M059J (cell line): ENCODE measurements at regions not wholly inside any gene's neighbourhood (a gene's known extent, or its start where the extent isn't known, plus 50 kb on each side); places are given as distances from the start of the nearest gene placed in this dataset.

Experiments used
- DNase-seq: peaks from one replicate; pipeline ENCODE4 v3.0.0-alpha.2; 2012; ENCODE audit warnings: low read depth

DNA sequence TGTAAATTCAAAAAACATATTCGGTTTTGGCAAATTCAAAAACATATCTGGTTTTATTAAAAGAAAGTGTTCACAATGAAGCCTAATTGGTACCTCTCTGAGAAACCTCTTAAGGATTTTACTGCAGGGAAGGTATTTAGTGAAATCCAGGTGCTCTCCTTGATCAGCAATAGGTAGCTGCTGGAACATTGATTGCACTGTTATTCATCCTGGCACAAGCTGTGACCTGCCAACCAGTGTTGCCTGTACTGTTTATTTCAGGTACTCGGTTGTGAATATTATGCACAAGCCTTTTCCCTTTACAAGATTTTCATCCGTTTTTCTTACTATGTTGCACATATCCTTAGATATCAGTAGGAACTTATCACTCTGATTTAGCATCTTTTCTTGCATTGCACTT lies 155.8 kb upstream of the ZEB2 start:
- DNase-seq, result no peak

DNA sequence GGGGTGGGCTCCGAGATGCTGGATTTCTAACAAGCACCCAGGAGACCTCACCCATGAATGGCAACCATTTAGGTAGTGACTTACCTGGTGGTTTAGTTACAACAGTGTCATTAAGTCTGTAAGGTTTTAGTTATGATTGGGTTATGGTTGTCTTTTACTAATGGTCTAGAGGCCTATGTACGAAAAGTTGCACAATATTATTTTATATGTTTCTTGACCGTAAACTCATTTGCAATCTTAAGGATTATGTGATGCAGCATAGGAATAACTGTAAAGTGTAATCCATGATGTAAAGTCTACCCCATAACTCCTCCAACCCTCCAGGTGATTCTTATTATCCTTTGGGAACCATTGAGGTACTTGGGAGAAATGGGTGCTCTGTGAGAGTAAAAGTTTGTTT lies 155.4 kb upstream of the ZEB2 start:
- no peak for DNase-seq

DNA sequence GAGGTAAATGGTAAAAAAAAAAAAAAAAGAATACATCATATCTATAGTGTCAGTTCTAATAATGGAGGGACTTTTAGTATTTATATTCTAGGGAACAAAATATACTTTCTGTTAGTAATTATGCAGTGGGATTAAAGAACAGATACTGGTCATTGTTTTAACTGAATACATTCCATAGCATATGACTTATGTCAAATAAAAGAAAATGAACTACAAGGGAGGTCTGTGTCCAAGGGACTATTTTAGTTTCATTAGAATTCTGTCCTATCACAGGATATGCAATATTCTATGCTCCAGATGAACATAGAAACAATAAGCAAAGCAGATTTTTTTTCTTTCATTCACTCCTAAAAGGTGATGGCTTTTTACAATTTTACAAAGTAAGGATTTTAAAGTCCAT lies 154.2 kb upstream of the ZEB2 start:
- no peak for DNase-seq

DNA sequence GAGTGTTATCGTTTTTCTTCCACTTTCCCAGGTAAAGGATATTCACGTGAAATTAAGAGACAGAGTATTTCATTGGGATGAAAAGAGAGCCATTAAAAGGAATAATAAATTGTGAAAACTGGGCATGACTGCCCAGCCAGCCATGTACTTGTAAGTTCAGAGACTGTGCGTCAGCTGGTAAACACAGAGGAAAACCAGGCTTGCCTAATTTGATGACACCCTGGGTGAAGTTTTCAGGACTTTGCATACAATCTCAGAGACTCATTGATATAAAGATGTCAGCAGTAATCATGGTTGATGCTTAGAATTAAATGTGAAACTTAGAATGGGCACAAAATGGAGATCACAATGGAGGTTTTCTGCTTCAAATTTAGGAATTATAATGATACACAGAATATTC lies 153.5 kb upstream of the ZEB2 start:
- no peak for DNase-seq

DNA sequence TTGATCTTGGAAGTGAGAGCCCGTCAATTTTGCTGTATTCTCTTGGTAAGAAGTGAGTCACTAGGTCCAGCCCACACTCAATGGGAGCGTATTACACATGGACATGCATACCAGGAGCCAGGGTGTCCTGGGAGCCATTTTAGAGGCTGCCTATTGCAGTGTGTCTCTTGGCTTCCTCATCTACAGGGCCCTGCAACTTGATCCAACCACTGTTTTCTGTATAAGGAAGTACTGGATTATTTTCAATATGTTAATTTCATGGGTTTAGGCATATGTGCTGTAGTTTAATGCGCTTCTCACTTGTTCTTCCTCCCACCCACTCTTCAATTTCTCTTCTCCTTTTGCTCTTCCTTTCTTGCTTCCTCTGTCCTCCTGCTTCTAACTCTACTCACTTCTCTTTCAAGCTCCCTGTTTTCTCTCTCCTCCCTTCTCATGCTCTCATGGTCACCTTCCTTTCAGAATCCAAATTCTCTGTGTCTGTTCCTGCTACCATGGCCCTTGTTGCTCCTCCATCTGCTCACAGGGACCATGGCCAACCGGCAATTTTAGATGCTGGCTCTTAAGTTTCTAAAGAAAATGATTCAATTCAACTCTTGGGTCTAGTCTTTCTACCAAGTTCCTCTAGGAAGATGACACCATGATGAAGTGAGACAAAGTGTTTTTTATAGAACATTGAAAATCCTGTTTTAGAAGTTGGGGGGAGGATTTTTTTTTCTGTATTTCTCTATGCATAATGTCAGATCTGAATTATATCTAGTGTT lies 152.0 kb upstream of the ZEB2 start:
- peak; percentile 31 for DNase-seq

DNA sequence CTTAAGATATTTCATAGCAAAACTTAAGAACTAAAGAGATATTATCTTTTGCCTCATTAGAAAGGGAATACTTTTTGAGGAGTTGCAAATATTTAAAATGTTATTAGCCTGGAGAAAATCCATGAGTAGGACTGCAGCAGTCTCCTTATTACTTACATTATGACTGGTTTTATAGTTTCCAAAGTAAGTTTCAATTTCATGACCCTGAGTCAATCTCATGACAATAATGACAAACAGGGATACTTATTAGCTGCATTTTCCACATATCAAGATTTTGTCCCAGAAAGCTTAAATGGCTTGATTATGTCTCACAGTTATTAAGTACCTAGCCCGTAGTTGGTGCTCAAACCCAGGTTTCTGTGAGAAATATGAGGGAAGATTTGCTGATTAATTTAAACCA lies 150.8 kb upstream of the ZEB2 start:
- no peak for DNase-seq

DNA sequence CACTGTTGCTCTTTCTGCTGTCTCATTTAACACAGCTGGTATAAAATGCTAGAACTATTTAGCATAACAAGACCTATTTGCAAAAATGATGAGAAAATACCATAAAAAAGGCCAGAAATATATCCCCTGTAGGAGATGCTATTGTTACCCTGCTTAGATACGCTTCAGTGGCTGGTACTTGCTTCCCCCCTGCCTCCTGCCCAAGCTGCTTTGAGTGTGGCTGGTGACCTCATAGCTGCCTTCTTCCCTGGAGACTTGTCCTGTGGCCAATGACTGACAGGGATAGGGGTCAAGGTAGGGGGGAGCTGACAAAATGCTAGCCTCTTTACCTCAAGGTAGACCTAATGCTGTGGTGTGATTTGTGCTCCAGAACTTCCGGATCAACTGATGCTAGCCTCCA lies 150.2 kb upstream of the ZEB2 start:
- DNase-seq, result no peak

DNA sequence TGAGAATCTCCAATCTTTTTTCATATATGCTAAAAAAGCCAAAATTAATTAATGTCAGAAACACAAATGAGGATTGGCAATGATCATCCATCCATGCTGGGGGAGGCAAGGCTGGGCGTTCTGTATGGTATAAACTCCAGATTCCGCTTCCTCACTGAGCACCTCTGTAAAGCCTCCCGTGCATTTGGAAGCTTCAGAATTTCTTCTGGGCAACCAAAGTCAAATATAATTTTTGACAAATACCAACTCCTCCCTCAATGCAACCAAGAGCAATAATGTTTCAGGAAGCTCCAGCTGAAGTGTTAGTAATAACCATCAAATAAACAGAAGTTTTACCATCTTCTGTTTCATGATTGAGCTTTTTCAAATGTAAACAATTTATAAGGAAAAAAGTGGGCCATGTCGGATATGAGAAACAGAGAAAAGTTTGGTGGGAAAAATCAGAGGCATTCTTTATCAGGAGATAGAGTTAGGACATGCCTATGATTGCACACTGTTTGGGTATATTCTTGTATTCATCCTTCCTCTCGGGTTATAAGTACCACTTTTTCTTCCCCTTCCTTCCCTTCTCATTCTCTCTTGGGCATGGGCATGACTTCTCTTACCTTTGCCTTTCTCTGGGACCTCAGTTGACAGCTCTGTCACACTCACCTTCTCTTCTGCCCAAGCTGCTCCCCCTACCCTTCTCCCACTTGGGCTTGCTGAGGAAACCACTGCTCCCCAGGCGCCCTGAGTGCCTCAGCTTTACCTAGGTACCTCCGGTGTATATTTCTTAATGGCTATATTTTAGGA lies 149.5 kb upstream of the ZEB2 start:
- no peak for DNase-seq

- DNase-seq, result no peak
These were observed 148.7 kb upstream of the ZEB2 start for GRCh38 chr2:144668493-144669110.

GRCh38 chr2:144666032-144666431 lies 146.1 kb upstream of the ZEB2 start:
- no peak for DNase-seq

- no peak for DNase-seq
These were observed 143.3 kb upstream of the ZEB2 start for GRCh38 chr2:144663207-144663606.

- DNase-seq, result peak; percentile 67
These were observed 140.8 kb upstream of the ZEB2 start for GRCh38 chr2:144660518-144661316.

DNA sequence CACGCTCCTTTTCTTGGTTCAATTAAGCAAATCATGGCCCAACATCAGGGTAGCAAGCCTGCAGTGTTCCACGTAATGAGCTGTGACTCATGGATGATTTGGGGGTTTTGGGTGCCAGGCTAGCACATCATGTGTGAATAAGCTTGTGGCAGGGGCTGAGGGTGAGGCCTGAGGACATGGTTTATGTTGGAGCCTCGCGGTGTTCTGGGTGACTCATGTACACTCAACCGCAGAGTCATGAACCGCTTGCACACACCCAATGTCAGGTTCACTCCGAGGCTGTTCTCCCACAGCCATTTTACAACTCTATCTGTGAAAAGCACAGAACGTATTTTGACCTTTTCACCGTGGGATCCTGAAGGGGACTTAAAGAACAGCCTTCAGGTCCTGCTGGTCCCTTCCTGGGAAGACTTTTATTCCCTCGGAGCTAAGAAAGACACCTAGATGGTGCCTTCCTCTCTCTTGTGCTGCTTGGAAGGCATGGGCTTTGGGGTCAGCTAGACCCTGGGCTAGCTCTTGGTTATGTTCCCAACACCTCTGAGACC lies 139.9 kb upstream of the ZEB2 start:
- DNase-seq, result peak; percentile 99

GRCh38 chr2:144654523-144654922 lies 134.6 kb upstream of the ZEB2 start:
- no peak for DNase-seq

DNA sequence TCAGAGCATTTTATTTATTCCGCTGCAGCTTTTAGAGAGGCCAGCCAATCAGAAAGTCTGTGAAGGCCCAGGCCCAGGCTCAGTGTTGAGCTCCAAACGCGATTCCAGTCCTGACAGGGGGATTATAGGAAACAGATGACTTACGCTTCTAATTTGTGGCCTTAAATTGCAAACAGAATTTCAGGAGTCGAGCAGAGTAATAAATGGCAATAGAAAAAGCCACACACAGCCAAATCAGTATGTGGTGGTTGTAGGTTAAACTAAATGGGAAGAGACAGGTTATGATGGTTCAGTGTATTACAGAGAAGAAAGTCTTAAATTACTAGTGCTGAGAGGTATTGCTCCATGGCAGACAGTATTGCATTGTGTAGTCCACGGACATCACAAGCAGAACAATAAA lies 131.0 kb upstream of the ZEB2 start:
- DNase-seq, result no peak

DNA sequence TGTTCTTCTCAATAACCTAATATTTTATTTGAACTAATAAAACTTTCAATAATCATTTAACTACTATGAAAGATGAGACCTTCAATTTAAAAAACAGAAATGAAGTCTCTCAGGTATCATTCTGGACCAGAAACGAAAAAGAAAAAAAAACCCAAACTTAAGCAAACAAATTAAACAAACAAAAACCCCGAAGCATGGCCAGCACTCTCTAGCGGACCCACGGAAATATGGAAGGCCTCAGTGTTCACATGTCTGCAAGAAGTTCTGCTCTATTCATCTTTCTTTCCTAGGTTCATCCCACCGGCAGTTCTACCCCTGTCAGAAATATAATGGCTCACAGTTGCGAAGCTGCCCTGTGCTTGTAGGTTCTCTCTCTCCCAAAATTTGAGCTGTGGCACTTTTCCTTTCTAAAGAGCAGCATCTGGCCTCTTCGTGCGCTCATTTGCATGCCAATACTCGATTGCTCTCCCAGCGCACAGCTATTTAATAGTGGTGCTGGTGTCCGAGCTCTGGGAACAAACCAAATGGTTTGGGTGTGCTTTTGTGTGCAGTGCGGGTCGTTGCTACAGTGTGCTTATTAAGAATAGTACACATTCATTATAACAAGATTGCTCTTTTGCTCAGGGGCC lies 129.0 kb upstream of the ZEB2 start:
- no peak for DNase-seq

GRCh38 chr2:144645083-144645778 lies 125.3 kb upstream of the ZEB2 start:
- DNase-seq, result peak; percentile 47

- DNase-seq, result no peak
These were observed 124.6 kb upstream of the ZEB2 start for GRCh38 chr2:144644549-144644948.

DNA sequence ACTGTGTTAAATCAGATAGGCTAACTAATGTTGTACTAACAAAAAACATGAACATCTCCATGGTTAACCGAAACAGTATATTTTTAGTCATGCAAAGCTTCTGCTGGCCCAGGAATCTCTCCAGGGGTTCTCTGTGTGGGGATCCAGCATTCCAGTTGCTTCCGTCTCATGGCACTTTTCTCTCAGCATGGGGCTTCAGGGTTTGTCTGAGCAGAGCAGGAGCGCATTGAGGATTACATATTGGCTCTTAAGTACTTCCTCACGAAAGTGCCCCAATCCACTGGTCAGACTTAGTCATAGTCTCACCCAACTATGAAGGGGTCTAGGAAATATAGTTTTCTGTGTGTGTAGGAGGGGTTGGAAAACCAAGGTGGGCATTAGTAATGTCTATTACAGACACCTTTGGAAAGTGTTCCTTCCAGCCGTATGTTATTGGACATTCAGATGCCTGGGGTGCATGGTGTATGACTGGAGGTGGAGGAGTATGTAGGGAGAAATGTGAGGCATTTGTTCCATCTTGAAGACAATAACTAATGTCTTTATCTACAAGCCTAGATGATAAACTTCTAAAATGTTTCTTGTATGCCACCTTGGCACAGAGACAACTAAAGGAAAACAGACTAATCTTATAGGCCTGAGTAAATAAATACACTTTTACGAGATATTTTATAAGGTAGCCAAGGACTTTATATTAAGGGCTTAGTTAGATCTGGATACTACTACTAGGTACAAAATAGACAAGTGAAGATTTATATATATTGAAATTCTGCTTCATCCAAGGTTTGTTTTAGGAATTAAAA lies 123.8 kb upstream of the ZEB2 start:
- peak; percentile 31 for DNase-seq

- DNase-seq, result no peak
These were observed 122.9 kb upstream of the ZEB2 start for GRCh38 chr2:144642856-144643255.
